ENCODE measurements at regions not wholly inside any gene's neighbourhood (a gene's known extent, or its start where the extent isn't known, plus 50 kb on each side); places are given as distances from the start of the nearest gene placed in this dataset.

DNA sequence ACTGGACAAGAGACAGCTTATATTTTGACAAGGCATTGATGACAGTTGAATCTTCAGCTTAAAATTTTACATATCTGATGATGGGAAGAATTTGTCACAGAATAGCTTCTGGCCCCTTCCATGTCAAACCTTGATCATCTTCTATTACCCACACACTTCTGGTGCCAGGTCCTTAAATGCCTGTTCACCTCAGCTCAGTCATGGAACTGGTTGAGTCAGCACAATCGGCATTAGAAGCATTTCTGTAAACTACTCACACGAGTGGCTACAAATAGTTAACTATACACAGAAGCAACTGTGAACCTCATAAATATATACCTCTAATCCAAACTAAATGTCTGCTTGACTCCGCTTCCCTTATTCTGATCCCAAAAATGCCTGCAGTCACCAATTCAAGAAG, 161.2 kb downstream of the FOXO1 start:
- DNase-seq (no peak), ATAC-seq (ENCODE audit: poor library complexity) (no peak)
- intact Hi-C loops (cut with DNase I), result no loop called here

Measured in Right ventricle myocardium superior (tissue), 1 donor.